Vagina (tissue), 2 donors: ENCODE measurements at regions not wholly inside any gene's neighbourhood (a gene's known extent, or its start where the extent isn't known, plus 50 kb on each side); places are given as distances from the start of the nearest gene placed in this dataset.

Source experiments
- CTCF ChIP-seq, 3 experiments: fragments of 450-650 bp in 2 of 3; fragments of 200-600 bp in 1 of 3; sonication (generic) in 1 of 3; IDR thresholded peaks; one replicate each; pipeline ENCODE4 v1.5.1; 2017 to 2019; ENCODE audit warnings: antibody characterized with exemption in 3 of 3, mild to moderate bottlenecking in 2 of 3, moderate library complexity in 2 of 3
- POLR2A ChIP-seq, 2 donors: fragments of 450-650 bp; IDR thresholded peaks; one replicate each; pipeline ENCODE4 v1.6.1; 2017; ENCODE audit warnings: antibody characterized with exemption in 2 of 2, mild to moderate bottlenecking in 2 of 2, moderate library complexity in 2 of 2
- POLR2AphosphoS5 ChIP-seq, 2 donors: sonication (generic); formaldehyde crosslinking; IDR thresholded peaks; one replicate each; pipeline ENCODE4 v1.9.0; 2017; ENCODE audit warnings: antibody characterized with exemption in 2 of 2, mild to moderate bottlenecking in 2 of 2, low read depth in 1 of 2; ENCODE audit not compliant: insufficient read depth in 1 of 2

- TF ChIP-seq CTCF (IDR thresholded peaks at IDR 0.05) (no peak), POLR2AphosphoS5 (IDR thresholded peaks at IDR 0.05; ENCODE audit: insufficient read depth in 1 of 2, low read depth in 1 of 2) (no peak), POLR2A (IDR thresholded peaks at IDR 0.05) (no peak)
Measured at GRCh38 chr15:38147246-38147645, 105.4 kb upstream of the SPRED1 start.
